CD14-positive monocyte (primary cell): ENCODE measurements at regions not wholly inside any gene's neighbourhood (a gene's known extent, or its start where the extent isn't known, plus 50 kb on each side); places are given as distances from the start of the nearest gene placed in this dataset.

Experiments used
- DNase-seq, 3 donors: peaks; one replicate each; pipeline ENCODE4 v3.0.0-alpha.2; 2011 to 2022
- H2AFZ ChIP-seq: 2 replicates; pipeline ENCODE4 v1.6.0; 2012; ENCODE audit warnings: mild to moderate bottlenecking, low read depth, low read length, inconsistent platforms; ENCODE audit not compliant: insufficient read depth, poor library complexity, severe bottlenecking
- H3K27ac ChIP-seq, 2 donors: 1 replicate in 1 of 2; 2 replicates in 1 of 2; pipeline ENCODE4 v1.5.1; 2012 to 2013; ENCODE audit warnings: low read length in 2 of 2, control low read depth in 1 of 2, inconsistent platforms in 1 of 2, low read depth in 1 of 2, mild to moderate bottlenecking in 1 of 2
- H3K27me3 ChIP-seq, 2 donors: one replicate each; pipeline versions ENCODE4 v1.6.0 to v1.6.1; 2011 to 2013; ENCODE audit warnings: low read length in 2 of 2; ENCODE audit not compliant: control insufficient read depth in 2 of 2, insufficient read depth in 2 of 2
- H3K36me3 ChIP-seq, 2 donors: replicated peaks in 1 of 2; 1 replicate in 1 of 2; 2 replicates in 1 of 2; pipeline versions ENCODE4 v1.5.1 to v1.6.1; 2012 to 2013; ENCODE audit warnings: low read length in 2 of 2, control low read depth in 1 of 2, inconsistent platforms in 1 of 2, mild to moderate bottlenecking in 1 of 2; ENCODE audit not compliant: insufficient read depth in 2 of 2, control insufficient read depth in 1 of 2
- H3K4me1 ChIP-seq, 2 donors: 1 replicate in 1 of 2; 2 replicates in 1 of 2; pipeline versions ENCODE4 v1.5.1 to v1.6.1; 2012 to 2013; ENCODE audit warnings: low read length in 2 of 2, control low read depth in 1 of 2, inconsistent platforms in 1 of 2, mild to moderate bottlenecking in 1 of 2, moderate library complexity in 1 of 2; ENCODE audit not compliant: insufficient read depth in 2 of 2, control insufficient read depth in 1 of 2
- H3K4me2 ChIP-seq: replicated peaks from 2 replicates; pipeline ENCODE3; 2012; ENCODE audit warnings: low read length, moderate library complexity, mild to moderate bottlenecking; ENCODE audit not compliant: poor library complexity, severe bottlenecking; ENCODE audit errors: extremely low read depth
- H3K4me3 ChIP-seq, 3 experiments: fragments of 200-600 bp in 1 of 3; sonication (generic) in 1 of 3; replicated peaks in 1 of 3; 1 replicate in 2 of 3; 2 replicates in 1 of 3; pipeline ENCODE4 v1.5.1; 2011 to 2013; ENCODE audit warnings: low read length in 3 of 3, mild to moderate bottlenecking in 3 of 3, control low read depth in 2 of 3, low read depth in 2 of 3, inconsistent platforms in 1 of 3, moderate library complexity in 1 of 3
- H3K79me2 ChIP-seq: 2 replicates; pipeline ENCODE4 v1.6.0; 2012; ENCODE audit warnings: mild to moderate bottlenecking, control low read depth, inconsistent platforms, low read length, moderate library complexity; ENCODE audit not compliant: insufficient read depth
- H3K9ac ChIP-seq: 2 replicates; pipeline ENCODE4 v1.6.0; 2017; ENCODE audit warnings: low read length, mild to moderate bottlenecking; ENCODE audit not compliant: insufficient read depth, poor library complexity, severe bottlenecking
- H3K9me3 ChIP-seq, 2 donors: replicated peaks in 1 of 2; 1 replicate in 1 of 2; 2 replicates in 1 of 2; pipeline versions ENCODE4 v1.5.1 to v1.6.1; 2012 to 2013; ENCODE audit warnings: low read length in 2 of 2, control low read depth in 1 of 2; ENCODE audit not compliant: control insufficient read depth in 1 of 2, insufficient read depth in 1 of 2
- H4K20me1 ChIP-seq: 2 replicates; pipeline ENCODE4 v1.6.0; 2012; ENCODE audit warnings: mild to moderate bottlenecking, low read length, control low read depth, moderate library complexity; ENCODE audit not compliant: insufficient read depth
- H3K27ac Mint-ChIP-seq, 7 donors: one replicate each; pipeline ENCODE4 v1.8.0; 2020; ENCODE audit warnings: mild to moderate bottlenecking in 7 of 7, mixed read lengths in 7 of 7, moderate library complexity in 6 of 7, inconsistent platforms in 2 of 7
- H3K27me3 Mint-ChIP-seq, 3 donors: one replicate each; pipeline ENCODE4 v1.8.0; 2021 to 2022; ENCODE audit warnings: low read depth in 3 of 3, mild to moderate bottlenecking in 3 of 3, mixed read lengths in 3 of 3, moderate library complexity in 3 of 3, inconsistent platforms in 1 of 3
- H3K36me3 Mint-ChIP-seq, 2 donors: one replicate each; pipeline ENCODE4 v1.8.0; 2020; ENCODE audit warnings: mixed read lengths in 2 of 2, inconsistent platforms in 1 of 2, mild to moderate bottlenecking in 1 of 2
- H3K4me1 Mint-ChIP-seq: one replicate; pipeline ENCODE4 v1.8.0; 2020; ENCODE audit warnings: mild to moderate bottlenecking, mixed read lengths
- H3K4me3 Mint-ChIP-seq, 2 donors: one replicate each; pipeline ENCODE4 v1.8.0; 2020; ENCODE audit warnings: mild to moderate bottlenecking in 2 of 2, mixed read lengths in 2 of 2, moderate library complexity in 1 of 2
- H3K9me3 Mint-ChIP-seq, 7 donors: one replicate each; pipeline ENCODE4 v1.8.0; 2020 to 2022; ENCODE audit warnings: mixed read lengths in 7 of 7, mild to moderate bottlenecking in 6 of 7, moderate library complexity in 6 of 7, inconsistent platforms in 2 of 7
- CTCF ChIP-seq: fragments of 200-600 bp; IDR thresholded peaks from one replicate; pipeline ENCODE4 v1.8.0; 2022; ENCODE audit warnings: antibody characterized with exemption, mild to moderate bottlenecking
- WGBS: methylation state at CpG from one replicate; pipeline ENCODE4 v1.1.5; 2013; ENCODE audit warnings: missing lambda C conversion rate; ENCODE audit not compliant: insufficient coverage; 5-methylcytosine and 5-hydroxymethylcytosine counted together
- intact Hi-C, 2 donors: fragments of 100-400 bp; cut with micrococcal nuclease; formaldehyde crosslinking; loops; one replicate each; pipeline versions ENCODE4 v1.15.0 to v1.15.1; 2023

DNA sequence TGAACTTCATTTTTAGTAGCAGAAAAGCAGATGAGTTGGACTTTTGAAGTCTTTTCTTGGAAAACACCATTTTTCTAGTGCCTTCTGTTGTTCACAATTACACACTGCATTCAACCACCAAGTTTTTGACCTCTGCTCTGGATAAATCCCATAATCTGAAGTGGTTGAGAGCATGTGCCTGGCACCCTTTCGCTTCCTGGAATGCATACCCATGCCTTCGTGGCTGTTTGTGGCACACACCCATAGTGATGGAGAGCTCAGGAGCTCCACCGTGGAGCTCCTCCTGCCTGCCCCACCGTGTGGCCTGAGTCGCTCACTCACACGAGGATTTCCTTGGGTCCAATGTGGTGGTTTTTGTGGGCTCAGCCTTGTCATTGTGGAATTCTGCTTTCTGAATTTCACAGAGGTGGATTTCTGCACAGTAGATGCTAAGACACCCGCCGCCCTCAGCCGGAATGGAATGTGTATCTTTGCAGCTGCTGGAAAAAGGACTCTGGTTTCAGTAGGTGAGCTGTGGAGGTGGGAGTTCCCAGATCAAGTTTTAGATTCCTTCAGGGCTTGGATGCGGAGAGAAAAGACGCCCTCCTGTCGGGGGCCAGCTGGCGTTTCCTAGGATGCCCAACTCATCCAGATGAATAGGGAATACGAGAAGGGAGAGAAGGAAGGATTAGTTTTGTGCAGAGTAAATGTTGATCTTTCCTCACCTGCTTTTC, 500.4 kb downstream of the IRX1 start:
- H3K9me3 ChIP-seq: peaks cover 0 to 8% of the 10 kb centered on the region in 2 donors
- no peaks in the 10 kb centered on the region for H3K36me3 ChIP-seq
- Mint-ChIP-seq H3K27ac (no peak overlapping the region), H3K27me3 (peaks cover 0 to 2% (median 1%) of the 10 kb centered on the region in 3 donors), H3K4me1 (no peaks in the 10 kb centered on the region), H3K9me3 (peaks cover 0 to 17% (median 9%) of the 10 kb centered on the region in 7 donors), H3K36me3 (no peaks in the 10 kb centered on the region), H3K4me3 (no peak overlapping the region)
- H3K27ac ChIP-seq: no peak overlapping the region
- DNase-seq: no peak
- H3K27me3 ChIP-seq: no peaks in the 10 kb centered on the region
- H3K79me2 ChIP-seq: no peaks in the 10 kb centered on the region
- H3K4me1 ChIP-seq: no peaks in the 10 kb centered on the region
- intact Hi-C loops: no loop called here
- 82% methylated on average over 10 of the region's 14 CpGs for WGBS
- no peak for TF ChIP-seq CTCF
- no peak overlapping the region for H3K9ac ChIP-seq
- H3K4me3 ChIP-seq: no peak overlapping the region
- H4K20me1 ChIP-seq: no peaks in the 10 kb centered on the region
- H3K4me2 ChIP-seq: no peak overlapping the region
- H2AFZ ChIP-seq: no peak overlapping the region

- no peak for DNase-seq
- Histone ChIP-seq H3K4me2 (no peak overlapping the region), H4K20me1 (no peaks in the 10 kb centered on the region), H2AFZ (no peak overlapping the region), H3K4me1 (no peaks in the 10 kb centered on the region), H3K79me2 (no peaks in the 10 kb centered on the region), H3K27me3 (no peaks in the 10 kb centered on the region), H3K27ac (no peak overlapping the region), H3K4me3 (no peak overlapping the region), H3K36me3 (no peaks in the 10 kb centered on the region), H3K9me3 (peaks cover 0 to 5% of the 10 kb centered on the region in 2 donors), H3K9ac (no peak overlapping the region)
- WGBS: 95% methylated on average over 3 of the region's 6 CpGs
- Mint-ChIP-seq H3K4me3 (no peak overlapping the region), H3K27me3 (peaks cover 0 to 2% (median 0%) of the 10 kb centered on the region in 3 donors), H3K36me3 (no peaks in the 10 kb centered on the region), H3K4me1 (no peaks in the 10 kb centered on the region), H3K27ac (no peak overlapping the region), H3K9me3 (peaks cover 0 to 14% (median 9%) of the 10 kb centered on the region in 7 donors)
- TF ChIP-seq CTCF: no peak
- intact Hi-C loops: no loop called here
Observed at GRCh38 chr5:4097199-4097598, 501.6 kb downstream of the IRX1 start.
